HG03039 (cell line): ENCODE measurements at regions not wholly inside any gene's neighbourhood (a gene's known extent, or its start where the extent isn't known, plus 50 kb on each side); places are given as distances from the start of the nearest gene placed in this dataset.
A peak's percentile ranks its signal among the peaks of the same experiment; 100 is the strongest.

Experiments used
- ATAC-seq: cut with Tn5 transposase; IDR thresholded peaks from one replicate; pipeline ENCODE4 v1.9.1; 2021; ENCODE audit warnings: mild to moderate bottlenecking, moderate library complexity; ENCODE audit not compliant: unreplicated experiment

- ATAC-seq = peak; percentile 62
Observed at GRCh38 chr9:115209601-115210306, 91.8 kb upstream of the TNC start.

GRCh38 chr9:115210699-115211098 is 92.7 kb upstream of the TNC start:
- no peak for ATAC-seq

- ATAC-seq = peak; percentile 45
Observed at GRCh38 chr9:115211413-115212124, 93.6 kb upstream of the TNC start.

- ATAC-seq = no peak
Observed at GRCh38 chr9:115212125-115212605, 94.2 kb upstream of the TNC start.

GRCh38 chr9:115212832-115213231 is 94.9 kb upstream of the TNC start:
- ATAC-seq = no peak

- ATAC-seq = no peak
Observed at GRCh38 chr9:115213818-115214334, 95.9 kb upstream of the TNC start.

GRCh38 chr9:115216873-115217272 is 98.9 kb upstream of the TNC start:
- no peak for ATAC-seq

- ATAC-seq = no peak
Observed at GRCh38 chr9:115220319-115221005, 102.5 kb upstream of the TNC start.

GRCh38 chr9:115223471-115223870 is 105.5 kb upstream of the TNC start:
- no peak for ATAC-seq

GRCh38 chr9:115225459-115226116 is 107.6 kb upstream of the TNC start:
- no peak for ATAC-seq

GRCh38 chr9:115226152-115226551 is 108.2 kb upstream of the TNC start:
- ATAC-seq = no peak

- ATAC-seq = no peak
Observed at GRCh38 chr9:115229496-115229895, 111.5 kb upstream of the TNC start.

GRCh38 chr9:115230924-115231515 is 113.1 kb upstream of the TNC start:
- ATAC-seq = no peak

- ATAC-seq = no peak
Observed at GRCh38 chr9:115232181-115232774, 114.3 kb upstream of the TNC start.

GRCh38 chr9:115234094-115234493 is 116.1 kb upstream of the TNC start:
- no peak for ATAC-seq

- ATAC-seq = no peak
Observed at GRCh38 chr9:115235221-115235620, 117.3 kb upstream of the TNC start.

- no peak for ATAC-seq
Observed at GRCh38 chr9:115237385-115237998, 119.5 kb upstream of the TNC start.

- ATAC-seq = no peak
Observed at GRCh38 chr9:115240676-115241075, 122.7 kb upstream of the TNC start.

GRCh38 chr9:115241641-115242040 is 123.7 kb upstream of the TNC start:
- ATAC-seq = no peak

GRCh38 chr9:115249488-115249887 is 131.5 kb upstream of the TNC start:
- ATAC-seq = no peak
